HepG2 (cell line): ENCODE measurements at regions not wholly inside any gene's neighbourhood (a gene's known extent, or its start where the extent isn't known, plus 50 kb on each side); places are given as distances from the start of the nearest gene placed in this dataset.

Source experiments
- ATAD3A ChIP-seq: sonication (generic); formaldehyde crosslinking; IDR thresholded peaks from 2 replicates; pipeline ENCODE4 v1.4.0; 2020; ENCODE audit warnings: missing genetic modification reagents
- CTCF ChIP-seq: sonication (generic); formaldehyde crosslinking; IDR thresholded peaks from 2 replicates; pipeline ENCODE4 v1.5.0; 2020; ENCODE audit warnings: mild to moderate bottlenecking, missing genetic modification reagents, moderate library complexity
- NFE2 ChIP-seq: sonication (generic); formaldehyde crosslinking; IDR thresholded peaks from 2 replicates; pipeline ENCODE4 v1.4.0; 2020; ENCODE audit warnings: missing genetic modification reagents
- POLR2AphosphoS5 ChIP-seq: IDR thresholded peaks from 2 replicates; pipeline ENCODE4 v1.6.1; 2012; ENCODE audit warnings: low read depth, low read length
- TOPORS ChIP-seq: sonication (generic); formaldehyde crosslinking; IDR thresholded peaks from 2 replicates; pipeline ENCODE4 v1.8.0; 2023; ENCODE audit warnings: mild to moderate bottlenecking, missing genetic modification reagents
- ZNF12 ChIP-seq: sonication (generic); formaldehyde crosslinking; IDR thresholded peaks from 2 replicates; pipeline ENCODE4 v1.5.0; 2020; ENCODE audit warnings: missing genetic modification reagents

GRCh38 chr3:36172699-36173098 is 207.6 kb upstream of the STAC start:
- no peak for TF ChIP-seq CTCF (CRISPR knock-in tag)
- TF ChIP-seq NFE2 (CRISPR knock-in tag), result no peak
- TF ChIP-seq TOPORS (CRISPR knock-in tag), result no peak
- TF ChIP-seq ATAD3A, result no peak
- TF ChIP-seq ZNF12, result no peak
- TF ChIP-seq POLR2AphosphoS5, result no peak
